ENCODE measurements at regions not wholly inside any gene's neighbourhood (a gene's known extent, or its start where the extent isn't known, plus 50 kb on each side); places are given as distances from the start of the nearest gene placed in this dataset.

- TF ChIP-seq EZH2 (IDR thresholded peaks at IDR 0.05), result no peak
- TF ChIP-seq POLR2AphosphoS5 (IDR thresholded peaks at IDR 0.05; ENCODE audit: borderline replicate concordance, low read depth, low read length), result no peak
Observed at GRCh38 chr11:122363296-122363695, 247.3 kb upstream of the BLID start.

All from SK-N-MC (cell line).